Ascending aorta (tissue), 2 donors: ENCODE measurements at regions not wholly inside any gene's neighbourhood (a gene's known extent, or its start where the extent isn't known, plus 50 kb on each side); places are given as distances from the start of the nearest gene placed in this dataset.

Source experiments
- DNase-seq, 2 donors: peaks; one replicate each; pipeline ENCODE4 v3.0.0-alpha.2; 2019; ENCODE audit warnings: low spot score in 2 of 2
- H3K27ac ChIP-seq, 2 donors: fragments of 200-600 bp; sonication (generic); one replicate each; pipeline ENCODE4 v1.5.1; 2016 to 2017; ENCODE audit warnings: mild to moderate bottlenecking in 1 of 2
- H3K27me3 ChIP-seq: fragments of 200-600 bp; sonication (generic); one replicate; pipeline ENCODE4 v1.5.1; 2017
- H3K36me3 ChIP-seq, 2 donors: fragments of 200-600 bp; sonication (generic); one replicate each; pipeline ENCODE4 v1.5.1; 2016
- H3K4me1 ChIP-seq, 2 donors: fragments of 200-600 bp; sonication (generic); one replicate each; pipeline ENCODE4 v1.5.1; 2016 to 2017; ENCODE audit warnings: mild to moderate bottlenecking in 1 of 2
- H3K4me3 ChIP-seq, 2 donors: fragments of 200-600 bp; sonication (generic); one replicate each; pipeline ENCODE4 v1.5.1; 2016 to 2017; ENCODE audit warnings: mild to moderate bottlenecking in 1 of 2
- H3K9me3 ChIP-seq, 2 donors: fragments of 200-600 bp; sonication (generic); one replicate each; pipeline ENCODE4 v1.5.1; 2016
- intact Hi-C: fragments of 100-400 bp; cut with DNase I; formaldehyde crosslinking; loops from one replicate; pipeline ENCODE4 v1.15.1; 2023
- TF ChIP-seq, protein P1 (sequence below), 3 experiments: fragments of 200-600 bp in 2 of 3; fragments of 450-650 bp in 1 of 3; sonication (generic) in 2 of 3; IDR thresholded peaks; one replicate each; pipeline ENCODE4 v1.5.1; 2016 to 2019; ENCODE audit warnings: antibody characterized with exemption in 3 of 3, mild to moderate bottlenecking in 1 of 3, moderate library complexity in 1 of 3

DNA sequence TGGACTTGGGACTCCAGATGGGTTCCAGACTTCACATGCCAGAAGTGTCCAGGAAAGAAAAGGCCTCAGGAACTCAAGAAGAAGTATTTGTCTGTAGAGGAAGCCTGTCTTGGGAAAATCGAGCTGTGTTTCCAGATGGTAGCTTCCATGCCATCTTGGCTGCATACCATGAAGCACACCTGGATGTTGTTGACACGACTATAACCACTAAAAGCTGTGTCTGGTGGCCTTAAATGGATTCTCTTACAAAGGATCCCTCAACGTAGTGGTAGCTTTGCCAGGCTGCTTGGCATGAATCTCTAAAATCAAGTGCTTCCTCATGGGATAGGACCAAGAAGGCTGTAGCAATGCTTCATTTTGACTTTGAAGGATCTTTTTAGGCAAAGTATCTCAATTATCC lies 313.4 kb upstream of the BOD1L1 start:
- H3K27me3 ChIP-seq: no peaks in the 10 kb centered on the region
- TF ChIP-seq, protein P1, sequence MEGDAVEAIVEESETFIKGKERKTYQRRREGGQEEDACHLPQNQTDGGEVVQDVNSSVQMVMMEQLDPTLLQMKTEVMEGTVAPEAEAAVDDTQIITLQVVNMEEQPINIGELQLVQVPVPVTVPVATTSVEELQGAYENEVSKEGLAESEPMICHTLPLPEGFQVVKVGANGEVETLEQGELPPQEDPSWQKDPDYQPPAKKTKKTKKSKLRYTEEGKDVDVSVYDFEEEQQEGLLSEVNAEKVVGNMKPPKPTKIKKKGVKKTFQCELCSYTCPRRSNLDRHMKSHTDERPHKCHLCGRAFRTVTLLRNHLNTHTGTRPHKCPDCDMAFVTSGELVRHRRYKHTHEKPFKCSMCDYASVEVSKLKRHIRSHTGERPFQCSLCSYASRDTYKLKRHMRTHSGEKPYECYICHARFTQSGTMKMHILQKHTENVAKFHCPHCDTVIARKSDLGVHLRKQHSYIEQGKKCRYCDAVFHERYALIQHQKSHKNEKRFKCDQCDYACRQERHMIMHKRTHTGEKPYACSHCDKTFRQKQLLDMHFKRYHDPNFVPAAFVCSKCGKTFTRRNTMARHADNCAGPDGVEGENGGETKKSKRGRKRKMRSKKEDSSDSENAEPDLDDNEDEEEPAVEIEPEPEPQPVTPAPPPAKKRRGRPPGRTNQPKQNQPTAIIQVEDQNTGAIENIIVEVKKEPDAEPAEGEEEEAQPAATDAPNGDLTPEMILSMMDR (IDR thresholded peaks at IDR 0.05): no peak
- intact Hi-C loops: no loop called here
- DNase-seq: no peak
- no peak overlapping the region for H3K27ac ChIP-seq
- no peaks in the 10 kb centered on the region for H3K4me1 ChIP-seq
- no peak overlapping the region for H3K4me3 ChIP-seq
- no peaks in the 10 kb centered on the region for H3K36me3 ChIP-seq
- H3K9me3 ChIP-seq: no peaks in the 10 kb centered on the region

GRCh38 chr4:13942977-13943376 lies 315.5 kb upstream of the BOD1L1 start:
- no peaks in the 10 kb centered on the region for H3K27me3 ChIP-seq
- intact Hi-C loops: no loop called here
- TF ChIP-seq, protein P1 (IDR thresholded peaks at IDR 0.05): no peak
- H3K36me3 ChIP-seq: no peaks in the 10 kb centered on the region
- H3K4me1 ChIP-seq: no peaks in the 10 kb centered on the region
- no peak for DNase-seq
- H3K27ac ChIP-seq: no peak overlapping the region
- H3K4me3 ChIP-seq: no peak overlapping the region
- H3K9me3 ChIP-seq: no peaks in the 10 kb centered on the region

GRCh38 chr4:13944095-13944511 lies 316.6 kb upstream of the BOD1L1 start:
- no peak overlapping the region for H3K27ac ChIP-seq
- H3K9me3 ChIP-seq: no peaks in the 10 kb centered on the region
- TF ChIP-seq, protein P1 (IDR thresholded peaks at IDR 0.05): no peak
- intact Hi-C loops: no loop called here
- no peak for DNase-seq
- no peaks in the 10 kb centered on the region for H3K27me3 ChIP-seq
- no peaks in the 10 kb centered on the region for H3K36me3 ChIP-seq
- no peaks in the 10 kb centered on the region for H3K4me1 ChIP-seq
- no peak overlapping the region for H3K4me3 ChIP-seq

DNA sequence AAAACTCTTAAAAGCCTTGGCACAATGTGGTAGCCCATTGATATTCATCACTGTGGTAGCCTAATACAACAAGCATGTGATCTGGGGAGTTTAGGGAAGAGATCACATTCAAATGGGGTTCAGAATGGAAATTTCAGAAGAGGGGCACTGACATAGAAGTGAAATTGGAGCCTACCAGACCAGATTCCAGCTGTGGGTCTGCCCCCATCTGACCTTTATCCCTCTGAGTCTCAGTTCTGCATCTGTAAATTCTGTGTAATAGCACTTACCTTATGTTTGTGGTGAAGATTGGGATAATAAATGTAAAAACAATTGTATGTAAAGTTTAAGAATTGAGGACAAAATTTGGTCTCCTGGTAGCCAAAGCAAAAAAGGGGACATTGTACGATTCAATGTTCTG lies 320.4 kb upstream of the BOD1L1 start:
- H3K9me3 ChIP-seq: no peaks in the 10 kb centered on the region
- intact Hi-C loops: no loop called here
- DNase-seq: no peak
- no peaks in the 10 kb centered on the region for H3K36me3 ChIP-seq
- H3K4me3 ChIP-seq: no peak overlapping the region
- H3K4me1 ChIP-seq: no peaks in the 10 kb centered on the region
- TF ChIP-seq, protein P1 (IDR thresholded peaks at IDR 0.05): no peak
- H3K27me3 ChIP-seq: no peaks in the 10 kb centered on the region
- H3K27ac ChIP-seq: no peak overlapping the region

- intact Hi-C loops: no loop called here
- DNase-seq: no peak
- Histone ChIP-seq H3K4me1 (no peaks in the 10 kb centered on the region), H3K9me3 (no peaks in the 10 kb centered on the region), H3K4me3 (no peak overlapping the region), H3K27me3 (no peaks in the 10 kb centered on the region), H3K27ac (no peak overlapping the region), H3K36me3 (no peaks in the 10 kb centered on the region)
- TF ChIP-seq, protein P1 (IDR thresholded peaks at IDR 0.05): no peak
Observed at GRCh38 chr4:13950491-13950890, 323.0 kb upstream of the BOD1L1 start.

DNA sequence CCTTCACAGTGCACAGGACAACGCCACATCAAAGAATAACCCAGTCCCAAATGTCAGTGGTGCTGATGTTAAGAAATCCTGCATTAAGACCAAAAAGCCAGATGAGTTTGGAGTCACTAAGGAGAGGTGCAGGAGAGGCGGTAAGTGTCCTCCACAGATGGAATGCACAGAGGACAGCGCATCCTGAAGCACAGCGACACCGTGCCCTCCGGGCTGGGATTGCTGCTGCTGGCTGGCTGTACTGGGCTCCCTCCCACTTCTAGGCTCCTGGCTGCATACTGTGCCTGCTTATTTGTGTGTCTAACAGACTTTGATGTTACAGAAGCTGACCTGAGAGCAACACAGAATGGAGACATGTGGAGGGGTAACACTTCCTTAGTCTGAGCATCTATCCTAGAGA lies 325.6 kb upstream of the BOD1L1 start:
- H3K27ac ChIP-seq: no peak overlapping the region
- no peaks in the 10 kb centered on the region for H3K4me1 ChIP-seq
- intact Hi-C loops: no loop called here
- H3K4me3 ChIP-seq: no peak overlapping the region
- H3K27me3 ChIP-seq: no peaks in the 10 kb centered on the region
- TF ChIP-seq, protein P1 (IDR thresholded peaks at IDR 0.05): no peak
- H3K9me3 ChIP-seq: no peaks in the 10 kb centered on the region
- no peak for DNase-seq
- no peaks in the 10 kb centered on the region for H3K36me3 ChIP-seq
